Liver (tissue), 8 donors: ENCODE measurements at regions not wholly inside any gene's neighbourhood (a gene's known extent, or its start where the extent isn't known, plus 50 kb on each side); places are given as distances from the start of the nearest gene placed in this dataset.

ENCODE experiments used
- DNase-seq: peaks from one replicate; pipeline ENCODE4 v3.0.0-alpha.2; 2017; ENCODE audit warnings: low spot score
- H3K27ac ChIP-seq, 2 donors: one replicate each; pipeline ENCODE4 v1.7.0; 2013; ENCODE audit warnings: inconsistent platforms in 2 of 2, low read length in 2 of 2, control low read depth in 1 of 2, low read depth in 1 of 2, mild to moderate bottlenecking in 1 of 2
- H3K27me3 ChIP-seq, 4 donors: one replicate each; pipeline versions ENCODE4 v1.6.1 to v1.7.0; 2013; ENCODE audit warnings: low read length in 3 of 4, inconsistent platforms in 1 of 4, mild to moderate bottlenecking in 1 of 4, moderate library complexity in 1 of 4; ENCODE audit not compliant: control insufficient read depth in 4 of 4, insufficient read depth in 4 of 4
- H3K36me3 ChIP-seq, 4 donors: one replicate each; pipeline versions ENCODE4 v1.6.1 to v1.7.0; 2013; ENCODE audit warnings: low read length in 3 of 4, mild to moderate bottlenecking in 3 of 4, low read depth in 1 of 4, moderate library complexity in 1 of 4; ENCODE audit not compliant: control insufficient read depth in 4 of 4, insufficient read depth in 3 of 4
- H3K4me1 ChIP-seq, 4 donors: one replicate each; pipeline versions ENCODE4 v1.6.1 to v1.7.0; 2013; ENCODE audit warnings: low read length in 3 of 4, mild to moderate bottlenecking in 3 of 4, moderate library complexity in 1 of 4; ENCODE audit not compliant: control insufficient read depth in 4 of 4, insufficient read depth in 4 of 4
- H3K4me3 ChIP-seq, 3 donors: one replicate each; pipeline versions ENCODE4 v1.6.1 to v1.7.0; 2013; ENCODE audit warnings: low read length in 3 of 3, control low read depth in 1 of 3, low read depth in 1 of 3, mild to moderate bottlenecking in 1 of 3
- H3K9ac ChIP-seq, 2 donors: one replicate each; pipeline ENCODE4 v1.7.0; 2013; ENCODE audit warnings: low read length in 2 of 2, mild to moderate bottlenecking in 2 of 2, moderate library complexity in 2 of 2, control low read depth in 1 of 2, low read depth in 1 of 2
- H3K9me3 ChIP-seq, 4 donors: one replicate each; pipeline versions ENCODE4 v1.6.1 to v1.7.0; 2013; ENCODE audit warnings: low read length in 3 of 4; ENCODE audit not compliant: control insufficient read depth in 4 of 4
- EGR1 ChIP-seq, 2 donors: IDR thresholded peaks; 2 replicates each; pipeline ENCODE4 v1.6.1; 2016 to 2018; ENCODE audit warnings: antibody characterized with exemption in 2 of 2, low read depth in 2 of 2
- FOXA1 ChIP-seq: IDR thresholded peaks from 2 replicates; pipeline ENCODE4 v1.6.1; 2016; ENCODE audit warnings: antibody characterized with exemption
- FOXA2 ChIP-seq: IDR thresholded peaks from 2 replicates; pipeline ENCODE4 v1.6.1; 2016; ENCODE audit warnings: antibody characterized with exemption
- GABPA ChIP-seq, 2 donors: IDR thresholded peaks in 1 of 2; conservative IDR thresholded peaks in 1 of 2; 2 replicates each; pipeline ENCODE4 v1.6.1; 2016; ENCODE audit warnings: antibody characterized with exemption in 2 of 2, mild to moderate bottlenecking in 1 of 2, moderate library complexity in 1 of 2
- HNF4A ChIP-seq, 2 donors: conservative IDR thresholded peaks; 2 replicates each; pipeline ENCODE4 v1.6.1; 2016; ENCODE audit warnings: antibody characterized with exemption in 2 of 2, mild to moderate bottlenecking in 2 of 2
- HNF4G ChIP-seq: IDR thresholded peaks from 2 replicates; pipeline ENCODE4 v1.6.1; 2016; ENCODE audit warnings: antibody characterized with exemption
- JUND ChIP-seq, 2 donors: IDR thresholded peaks; 2 replicates each; pipeline ENCODE4 v1.6.1; 2016; ENCODE audit warnings: antibody characterized with exemption in 2 of 2
- MAX ChIP-seq: IDR thresholded peaks from 2 replicates; pipeline ENCODE4 v1.6.1; 2016; ENCODE audit warnings: antibody characterized with exemption
- NR2F2 ChIP-seq: IDR thresholded peaks from 2 replicates; pipeline ENCODE4 v1.6.1; 2016; ENCODE audit warnings: antibody characterized with exemption
- RAD21 ChIP-seq, 2 donors: IDR thresholded peaks; 2 replicates each; pipeline ENCODE4 v1.6.1; 2016; ENCODE audit warnings: antibody characterized with exemption in 2 of 2, mild to moderate bottlenecking in 2 of 2
- RXRA ChIP-seq, 2 donors: IDR thresholded peaks; 2 replicates each; pipeline ENCODE4 v1.6.1; 2017 to 2018; ENCODE audit warnings: antibody characterized with exemption in 2 of 2, mild to moderate bottlenecking in 1 of 2
- SP1 ChIP-seq: IDR thresholded peaks from 2 replicates; pipeline ENCODE4 v1.6.1; 2018; ENCODE audit warnings: antibody characterized with exemption, mild to moderate bottlenecking
- TAF1 ChIP-seq: conservative IDR thresholded peaks from 2 replicates; pipeline ENCODE4 v1.6.1; 2016; ENCODE audit warnings: antibody characterized with exemption, mild to moderate bottlenecking
- YY1 ChIP-seq: IDR thresholded peaks from 2 replicates; pipeline ENCODE4 v1.6.1; 2016; ENCODE audit warnings: antibody characterized with exemption, mild to moderate bottlenecking
- ZBTB33 ChIP-seq: IDR thresholded peaks from 2 replicates; pipeline ENCODE4 v1.6.1; 2016; ENCODE audit warnings: antibody characterized with exemption
- WGBS: extraction: QIAGEN DNeasy Blood & Tissue Kit; methylation state at CpG from one replicate; pipeline ENCODE4 v1.1.7; 2013; 5-methylcytosine and 5-hydroxymethylcytosine counted together
- TF ChIP-seq, protein P1 (sequence below): IDR thresholded peaks from 2 replicates; pipeline ENCODE4 v1.6.1; 2016; ENCODE audit warnings: antibody characterized with exemption
- TF ChIP-seq, protein P2 (sequence below): fragments of 150-350 bp; IDR thresholded peaks from 2 replicates; pipeline ENCODE4 v1.5.1; 2017; ENCODE audit warnings: improper control_type of control experiment, low read depth, low read length; ENCODE audit not compliant: missing input control
- donor health status: healthy.
- donor health status: healthy.
- donor health status: healthy.
- donor health status: healthy.
- donor health status: healthy.

GRCh38 chr10:120732643-120733313 lies 118.4 kb upstream of the WDR11 start:
- H3K9me3 ChIP-seq: no peaks in the 10 kb centered on the region
- H3K27me3 ChIP-seq: no peaks in the 10 kb centered on the region
- no peak overlapping the region for H3K9ac ChIP-seq
- H3K4me1 ChIP-seq: no peaks in the 10 kb centered on the region
- no peaks in the 10 kb centered on the region for H3K36me3 ChIP-seq
- 91% methylated on average over 4 of the region's 4 CpGs for WGBS
- no peak for TF ChIP-seq SP1
- TF ChIP-seq ZBTB33: no peak
- TF ChIP-seq NR2F2: no peak
- no peak for TF ChIP-seq MAX
- TF ChIP-seq RAD21 (IDR thresholded peaks at IDR 0.05): no peak
- no peak for TF ChIP-seq FOXA2
- no peak for TF ChIP-seq RXRA (IDR thresholded peaks at IDR 0.05)
- TF ChIP-seq HNF4A (conservative IDR thresholded peaks at IDR 0.05): no peak
- TF ChIP-seq HNF4G: no peak
- no peak for TF ChIP-seq FOXA1
- no peak for TF ChIP-seq TAF1
- TF ChIP-seq, protein P1, sequence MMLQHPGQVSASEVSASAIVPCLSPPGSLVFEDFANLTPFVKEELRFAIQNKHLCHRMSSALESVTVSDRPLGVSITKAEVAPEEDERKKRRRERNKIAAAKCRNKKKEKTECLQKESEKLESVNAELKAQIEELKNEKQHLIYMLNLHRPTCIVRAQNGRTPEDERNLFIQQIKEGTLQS: no peak
- no peak for TF ChIP-seq JUND (IDR thresholded peaks at IDR 0.05)
- TF ChIP-seq YY1: no peak
- H3K4me3 ChIP-seq: no peak overlapping the region
- no peak for DNase-seq
- no peak overlapping the region for H3K27ac ChIP-seq

- TF ChIP-seq FOXA1: no peak
- TF ChIP-seq EGR1 (IDR thresholded peaks at IDR 0.05; ENCODE audit: low read depth in 2 of 2): no peak
- TF ChIP-seq YY1: no peak
- TF ChIP-seq MAX: no peak
- no peak for TF ChIP-seq FOXA2
- no peak for TF ChIP-seq HNF4A (conservative IDR thresholded peaks at IDR 0.05)
- DNase-seq: no peak
- no peak overlapping the region for H3K9ac ChIP-seq
Measured at GRCh38 chr10:120734483-120735078, 116.6 kb upstream of the WDR11 start.

GRCh38 chr10:120735315-120735714 lies 115.8 kb upstream of the WDR11 start:
- Histone ChIP-seq H3K4me3 (no peak overlapping the region), H3K36me3 (no peaks in the 10 kb centered on the region), H3K9me3 (no peaks in the 10 kb centered on the region), H3K4me1 (no peaks in the 10 kb centered on the region), H3K9ac (no peak overlapping the region), H3K27me3 (no peaks in the 10 kb centered on the region), H3K27ac (no peak overlapping the region)
- TF ChIP-seq HNF4G (no peak), TAF1 (no peak), ZBTB33 (no peak), GABPA (IDR thresholded peaks at IDR 0.05 in 1 of 2, conservative IDR thresholded peaks at IDR 0.05 in 1 of 2) (no peak), RAD21 (IDR thresholded peaks at IDR 0.05) (no peak), YY1 (no peak), RXRA (IDR thresholded peaks at IDR 0.05) (no peak), FOXA1 (no peak), NR2F2 (no peak), MAX (no peak), JUND (IDR thresholded peaks at IDR 0.05) (no peak), FOXA2 (no peak)
- TF ChIP-seq, protein P2, sequence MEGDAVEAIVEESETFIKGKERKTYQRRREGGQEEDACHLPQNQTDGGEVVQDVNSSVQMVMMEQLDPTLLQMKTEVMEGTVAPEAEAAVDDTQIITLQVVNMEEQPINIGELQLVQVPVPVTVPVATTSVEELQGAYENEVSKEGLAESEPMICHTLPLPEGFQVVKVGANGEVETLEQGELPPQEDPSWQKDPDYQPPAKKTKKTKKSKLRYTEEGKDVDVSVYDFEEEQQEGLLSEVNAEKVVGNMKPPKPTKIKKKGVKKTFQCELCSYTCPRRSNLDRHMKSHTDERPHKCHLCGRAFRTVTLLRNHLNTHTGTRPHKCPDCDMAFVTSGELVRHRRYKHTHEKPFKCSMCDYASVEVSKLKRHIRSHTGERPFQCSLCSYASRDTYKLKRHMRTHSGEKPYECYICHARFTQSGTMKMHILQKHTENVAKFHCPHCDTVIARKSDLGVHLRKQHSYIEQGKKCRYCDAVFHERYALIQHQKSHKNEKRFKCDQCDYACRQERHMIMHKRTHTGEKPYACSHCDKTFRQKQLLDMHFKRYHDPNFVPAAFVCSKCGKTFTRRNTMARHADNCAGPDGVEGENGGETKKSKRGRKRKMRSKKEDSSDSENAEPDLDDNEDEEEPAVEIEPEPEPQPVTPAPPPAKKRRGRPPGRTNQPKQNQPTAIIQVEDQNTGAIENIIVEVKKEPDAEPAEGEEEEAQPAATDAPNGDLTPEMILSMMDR: no peak
- TF ChIP-seq, protein P1: no peak
- whole genome bisulfite sequencing: 74% methylated on average over 5 of the region's 5 CpGs
- no peak for DNase-seq

More at GRCh38 chr10:120734483-120735078, 116.6 kb upstream of the WDR11 start:
- H3K36me3 ChIP-seq: no peaks in the 10 kb centered on the region
- H3K9me3 ChIP-seq: no peaks in the 10 kb centered on the region
- H3K4me3 ChIP-seq: no peak overlapping the region
- H3K4me1 ChIP-seq: no peaks in the 10 kb centered on the region
- H3K27me3 ChIP-seq: no peaks in the 10 kb centered on the region
- 74% methylated on average over 6 of the region's 6 CpGs for WGBS
- H3K27ac ChIP-seq: no peak overlapping the region
